ENCODE measurements at regions not wholly inside any gene's neighbourhood (a gene's known extent, or its start where the extent isn't known, plus 50 kb on each side); places are given as distances from the start of the nearest gene placed in this dataset.

- no peaks in the 10 kb centered on the region for H3K27me3 ChIP-seq (replicated peaks in 1 of 2; ENCODE audit: control insufficient read depth in 2 of 2, insufficient read depth in 2 of 2, low read length in 1 of 2)
- DNase-seq (ENCODE audit: low read depth, low spot score) (no peak), ATAC-seq (no peak), FAIRE-seq (no peak)
- SMC1A ChIA-PET (ENCODE audit: uncharacterized antibody, unreplicated experiment), result no interaction called here
- H3K4me3 ChIP-seq, result no peak overlapping the region
- no peaks in the 10 kb centered on the region; the same call in 1 of the 2 replicates for H3K4me1 ChIP-seq (ENCODE audit: control insufficient read depth, insufficient read depth, low read length)
- no peaks in the 10 kb centered on the region for H3K79me2 ChIP-seq (ENCODE audit: control insufficient read depth, insufficient read depth, low read length)
- H3K4me2 ChIP-seq (ENCODE audit: control insufficient read depth, insufficient read depth), result no peak overlapping the region
- H3K9ac ChIP-seq (ENCODE audit: control insufficient read depth, insufficient read depth, low read length), result no peak overlapping the region
- CTCF ChIA-PET, result no interaction called here
- no peaks in the 10 kb centered on the region for H3K36me3 ChIP-seq (ENCODE audit: control insufficient read depth in 2 of 2, insufficient read depth in 2 of 2, low read length in 1 of 2)
- TF ChIP-seq PRDM15 (CRISPR knock-in tag; IDR thresholded peaks at IDR 0.05) (no peak), ATF2 (IDR thresholded peaks at IDR 0.05; ENCODE audit: low read length) (no peak), BHLHE40 (IDR thresholded peaks at IDR 0.05; ENCODE audit: borderline replicate concordance in 1 of 2, low read depth in 2 of 2, low read length in 1 of 2) (no peak), KDM1A (IDR thresholded peaks at IDR 0.05; ENCODE audit: borderline replicate concordance) (no peak), TBL1XR1 (IDR thresholded peaks at IDR 0.05; ENCODE audit: low read depth, low read length) (no peak), EP300 (IDR thresholded peaks at IDR 0.05; ENCODE audit: borderline replicate concordance in 1 of 2, control insufficient read depth in 1 of 2, low read depth in 2 of 2, low read length in 2 of 2) (no peak), ZNF274 (IDR thresholded peaks at IDR 0.05; ENCODE audit: insufficient read depth, insufficient read length) (no peak), MEF2A (IDR thresholded peaks at IDR 0.05; ENCODE audit: insufficient read depth, low read depth, low read length) (no peak), MTA2 (IDR thresholded peaks at IDR 0.05; ENCODE audit: low read depth) (no peak), RELB (IDR thresholded peaks at IDR 0.05; ENCODE audit: low read depth) (no peak), BRCA1 (IDR thresholded peaks at IDR 0.05; ENCODE audit: low read depth, low read length) (no peak), SREBF2 (IDR thresholded peaks at IDR 0.05; ENCODE audit: low read length) (no peak), CHD4 (IDR thresholded peaks at IDR 0.05) (no peak), RAD21 (IDR thresholded peaks at IDR 0.05; ENCODE audit: insufficient read depth, low read depth, low read length) (no peak), ZNF24 (IDR thresholded peaks at IDR 0.05) (no peak), IRF3 (IDR thresholded peaks at IDR 0.05) (no peak)
- no peaks in the 10 kb centered on the region for H3K9me3 ChIP-seq (replicated peaks; ENCODE audit: control insufficient read depth, insufficient read depth, low read length)
- no peak overlapping the region for H3K27ac ChIP-seq (ENCODE audit: control insufficient read depth, insufficient read depth)
- intact Hi-C loops (cut with micrococcal nuclease; ENCODE audit: unreplicated experiment) (no loop called here), in situ Hi-C loops (cut with MboI) (no loop called here)
- no TSS peak for BruUV-seq (replicated peaks)
- RAD21 ChIA-PET (ENCODE audit: unreplicated experiment), result no interaction called here
- H2AFZ ChIP-seq (ENCODE audit: control insufficient read depth, low read depth, low read length), result no peak overlapping the region
- WGBS (ENCODE audit: insufficient coverage, insufficient replicate concordance, low lambda C conversion rate, missing lambda C conversion rate), result 64% methylated on average over 18 of the region's 18 CpGs
- POLR2A ChIA-PET, result no interaction called here
- H4K20me1 ChIP-seq (ENCODE audit: control insufficient read depth, insufficient read depth), result no peaks in the 10 kb centered on the region
Measured at GRCh38 chr2:3036432-3037125, 341.0 kb downstream of the EIPR1 start.

All from GM12878 (cell line).